ENCODE measurements at regions not wholly inside any gene's neighbourhood (a gene's known extent, or its start where the extent isn't known, plus 50 kb on each side); places are given as distances from the start of the nearest gene placed in this dataset.

DNA sequence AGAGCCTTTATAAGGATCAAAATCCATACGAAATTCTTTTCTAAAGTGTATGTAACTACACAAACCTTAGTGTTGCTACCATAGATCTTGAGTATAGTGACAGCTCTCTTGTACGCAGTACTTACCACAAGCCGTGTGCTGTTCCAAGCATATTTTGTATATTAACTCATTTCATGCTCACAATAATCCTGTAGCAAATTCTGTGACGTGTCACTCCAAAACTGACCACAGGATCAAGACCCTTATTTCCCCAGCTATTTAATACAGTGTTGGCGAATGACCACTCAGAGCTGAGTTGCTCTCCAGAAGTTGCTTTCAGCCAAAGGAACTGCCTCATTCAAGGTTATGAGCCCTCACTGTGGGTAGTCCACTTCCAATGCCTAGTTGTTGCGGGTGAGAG lies 169.8 kb downstream of the BTG1 start:
- TF ChIP-seq, protein P1, sequence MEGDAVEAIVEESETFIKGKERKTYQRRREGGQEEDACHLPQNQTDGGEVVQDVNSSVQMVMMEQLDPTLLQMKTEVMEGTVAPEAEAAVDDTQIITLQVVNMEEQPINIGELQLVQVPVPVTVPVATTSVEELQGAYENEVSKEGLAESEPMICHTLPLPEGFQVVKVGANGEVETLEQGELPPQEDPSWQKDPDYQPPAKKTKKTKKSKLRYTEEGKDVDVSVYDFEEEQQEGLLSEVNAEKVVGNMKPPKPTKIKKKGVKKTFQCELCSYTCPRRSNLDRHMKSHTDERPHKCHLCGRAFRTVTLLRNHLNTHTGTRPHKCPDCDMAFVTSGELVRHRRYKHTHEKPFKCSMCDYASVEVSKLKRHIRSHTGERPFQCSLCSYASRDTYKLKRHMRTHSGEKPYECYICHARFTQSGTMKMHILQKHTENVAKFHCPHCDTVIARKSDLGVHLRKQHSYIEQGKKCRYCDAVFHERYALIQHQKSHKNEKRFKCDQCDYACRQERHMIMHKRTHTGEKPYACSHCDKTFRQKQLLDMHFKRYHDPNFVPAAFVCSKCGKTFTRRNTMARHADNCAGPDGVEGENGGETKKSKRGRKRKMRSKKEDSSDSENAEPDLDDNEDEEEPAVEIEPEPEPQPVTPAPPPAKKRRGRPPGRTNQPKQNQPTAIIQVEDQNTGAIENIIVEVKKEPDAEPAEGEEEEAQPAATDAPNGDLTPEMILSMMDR (IDR thresholded peaks at IDR 0.05) = no peak
- no peak for TF ChIP-seq POLR2A (IDR thresholded peaks at IDR 0.05)

Data from uterus (tissue), 2 donors.